AG09309 (cell line): ENCODE measurements at regions not wholly inside any gene's neighbourhood (a gene's known extent, or its start where the extent isn't known, plus 50 kb on each side); places are given as distances from the start of the nearest gene placed in this dataset.

Source experiments
- DNase-seq: peaks from one replicate; pipeline ENCODE4 v3.0.0-alpha.2; 2010; ENCODE audit warnings: low read depth
- H3K4me3 ChIP-seq: 2 replicates; pipeline ENCODE4 v1.5.1; 2011; ENCODE audit warnings: mild to moderate bottlenecking, low read depth, low read length, moderate library complexity; ENCODE audit not compliant: control insufficient read depth
- CTCF ChIP-seq: IDR thresholded peaks from 2 replicates; pipeline ENCODE4 v1.5.1; 2011; ENCODE audit warnings: mild to moderate bottlenecking, low read depth, low read length, inconsistent platforms; ENCODE audit not compliant: insufficient read depth, control insufficient read depth; ENCODE audit errors: missing control alignments

- no peak overlapping the region for H3K4me3 ChIP-seq
- TF ChIP-seq CTCF, result no peak
- no peak for DNase-seq
These were observed 156.7 kb upstream of the NRSN1 start for GRCh38 chr6:23969344-23969743.

- DNase-seq, result no peak
- no peak for TF ChIP-seq CTCF
- H3K4me3 ChIP-seq, result no peak overlapping the region
These were observed 148.3 kb upstream of the NRSN1 start for GRCh38 chr6:23977706-23978105.

GRCh38 chr6:23980965-23981364, 145.1 kb upstream of the NRSN1 start:
- TF ChIP-seq CTCF, result no peak
- H3K4me3 ChIP-seq, result no peak overlapping the region
- no peak for DNase-seq

GRCh38 chr6:23981923-23982322, 144.1 kb upstream of the NRSN1 start:
- DNase-seq, result no peak
- no peak overlapping the region for H3K4me3 ChIP-seq
- TF ChIP-seq CTCF, result no peak

- DNase-seq, result no peak
- no peak for TF ChIP-seq CTCF
- no peak overlapping the region for H3K4me3 ChIP-seq
These were observed 142.3 kb upstream of the NRSN1 start for GRCh38 chr6:23983735-23984134.

GRCh38 chr6:23985015-23985414, 141.0 kb upstream of the NRSN1 start:
- DNase-seq, result no peak
- no peak for TF ChIP-seq CTCF
- no peak overlapping the region for H3K4me3 ChIP-seq
